ENCODE measurements at regions not wholly inside any gene's neighbourhood (a gene's known extent, or its start where the extent isn't known, plus 50 kb on each side); places are given as distances from the start of the nearest gene placed in this dataset.
"Not testable (repeated sequence)": the region's sequence is repeated elsewhere in the genome, so short reads cannot be mapped to it uniquely, and the experiment has no call there.

DNA sequence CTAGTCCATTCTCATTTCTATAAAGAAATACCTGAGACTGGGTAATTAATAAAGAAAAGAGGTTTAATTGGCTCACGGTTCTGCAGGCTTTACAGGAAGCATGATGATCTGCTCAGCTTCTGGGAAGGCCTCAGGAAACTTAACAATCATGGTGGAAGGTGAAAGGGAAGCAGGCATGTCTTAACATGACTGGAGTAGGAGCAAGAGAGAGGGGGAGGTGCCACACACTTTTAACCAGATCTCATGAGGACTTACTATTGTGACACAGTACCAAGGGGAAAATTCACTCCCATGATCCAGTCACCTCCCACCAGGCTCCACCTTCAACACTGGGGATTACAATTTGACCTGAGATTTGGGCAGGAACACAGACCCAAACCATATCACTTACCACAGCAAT lies 310.1 kb downstream of the SH3GL2 start:
- ATAC-seq; H3K4me1 ChIP-seq (replicated peaks in 1 of 2; ENCODE audit: control insufficient read depth in 2 of 2, insufficient read depth in 2 of 2, low read length in 2 of 2); FAIRE-seq; H3K27me3 ChIP-seq (ENCODE audit: control insufficient read depth in 2 of 2, insufficient read depth in 2 of 2, low read length in 2 of 2); H3K4me3 ChIP-seq; in situ Hi-C loops (cut with MboI); H3K36me3 ChIP-seq (ENCODE audit: control insufficient read depth, insufficient read depth, low read length); H4K20me1 ChIP-seq (replicated peaks; ENCODE audit: control insufficient read depth, insufficient read depth, low read length); H3K79me2 ChIP-seq (ENCODE audit: control insufficient read depth, insufficient read depth, low read length); POLR2A ChIA-PET; H3K4me2 ChIP-seq (ENCODE audit: insufficient read depth, low read length); H3K27ac ChIP-seq (ENCODE audit: extremely low read depth, low read depth, low read length); CTCF ChIA-PET (ENCODE audit: low intra/inter-chr PET ratio); H2AFZ ChIP-seq (ENCODE audit: low read depth, low read length); H3K9me3 ChIP-seq (replicated peaks; ENCODE audit: control insufficient read depth, insufficient read depth, low read depth, low read length); intact Hi-C loops (cut with micrococcal nuclease); BruUV-seq (replicated peaks); DNase-seq (ENCODE audit: extremely low read depth in 1 of 4, low spot score in 3 of 4); H3K9ac ChIP-seq (ENCODE audit: insufficient read depth in 1 of 2, low read depth in 2 of 2, low read length in 2 of 2); H3K9me1 ChIP-seq (ENCODE audit: control insufficient read depth, insufficient read depth, low read length): not testable (repeated sequence)
- WGBS (ENCODE audit: insufficient coverage, low coverage, missing lambda C conversion rate), result no CpG with 5 or more reads among the region's 1 CpG

DNA sequence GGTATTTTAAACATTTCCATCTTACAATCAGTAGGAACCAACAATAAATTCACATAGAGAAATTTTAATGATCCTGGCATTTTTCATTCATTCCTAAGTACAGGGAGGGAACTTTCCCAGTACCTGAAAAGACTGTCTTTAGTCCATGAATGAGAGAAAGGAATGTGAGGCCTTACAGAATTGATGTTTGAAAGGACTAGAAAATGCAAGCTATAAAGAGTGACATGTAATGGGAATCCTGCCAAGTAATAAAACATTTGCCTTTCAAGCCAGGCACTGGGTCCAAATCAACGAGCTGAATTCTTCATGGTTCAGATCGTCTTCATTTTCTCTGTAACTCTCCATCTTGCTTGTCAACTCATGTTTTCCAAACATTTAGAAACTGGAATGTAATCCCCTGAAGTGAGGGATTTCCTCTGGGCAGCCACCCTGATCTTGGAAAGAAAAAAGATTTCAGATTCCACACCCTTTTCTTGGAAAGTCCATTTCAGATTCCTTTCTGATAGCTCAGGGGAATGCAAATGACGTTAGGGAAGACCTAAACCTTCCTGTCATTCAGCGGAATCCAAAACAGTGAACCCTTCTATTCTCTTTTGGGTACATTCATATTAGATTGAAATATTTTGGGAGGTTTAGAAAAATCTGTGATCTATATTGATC lies 315.8 kb downstream of the SH3GL2 start:
- Histone ChIP-seq H3K27ac (ENCODE audit: extremely low read depth, low read depth, low read length) (no peak overlapping the region), H3K36me3 (ENCODE audit: control insufficient read depth, insufficient read depth, low read length) (no peaks in the 10 kb centered on the region), H3K79me2 (ENCODE audit: control insufficient read depth, insufficient read depth, low read length) (no peaks in the 10 kb centered on the region), H3K9me3 (replicated peaks; ENCODE audit: control insufficient read depth, insufficient read depth, low read depth, low read length) (no peaks in the 10 kb centered on the region), H2AFZ (ENCODE audit: low read depth, low read length) (no peak overlapping the region), H3K27me3 (ENCODE audit: control insufficient read depth in 2 of 2, insufficient read depth in 2 of 2, low read length in 2 of 2) (no peaks in the 10 kb centered on the region), H3K9me1 (ENCODE audit: control insufficient read depth, insufficient read depth, low read length) (no peaks in the 10 kb centered on the region), H3K4me1 (replicated peaks in 1 of 2; ENCODE audit: control insufficient read depth in 2 of 2, insufficient read depth in 2 of 2, low read length in 2 of 2) (no peaks in the 10 kb centered on the region), H3K9ac (ENCODE audit: insufficient read depth in 1 of 2, low read depth in 2 of 2, low read length in 2 of 2) (no peak overlapping the region), H3K4me2 (ENCODE audit: insufficient read depth, low read length) (no peak overlapping the region), H4K20me1 (replicated peaks; ENCODE audit: control insufficient read depth, insufficient read depth, low read length) (no peaks in the 10 kb centered on the region), H3K4me3 (no peak overlapping the region)
- DNase-seq (ENCODE audit: extremely low read depth in 1 of 4, low spot score in 3 of 4) (no peak), ATAC-seq (no peak), FAIRE-seq (no peak)
- no TSS peak for BruUV-seq (replicated peaks)
- in situ Hi-C loops (cut with MboI) (no loop called here), intact Hi-C loops (cut with micrococcal nuclease) (no loop called here)
- CTCF ChIA-PET (ENCODE audit: low intra/inter-chr PET ratio), result no interaction called here
- WGBS (ENCODE audit: insufficient coverage, low coverage, missing lambda C conversion rate), result 0% methylated on average over 4 of the region's 4 CpGs
- TF ChIP-seq DPF2 (IDR thresholded peaks at IDR 0.05) (no peak), ZNF217 (CRISPR knock-in tag; IDR thresholded peaks at IDR 0.05) (no peak), TBL1XR1 (IDR thresholded peaks at IDR 0.05; ENCODE audit: low read length in 2 of 2) (no peak)
- TF ChIP-seq, protein P1, sequence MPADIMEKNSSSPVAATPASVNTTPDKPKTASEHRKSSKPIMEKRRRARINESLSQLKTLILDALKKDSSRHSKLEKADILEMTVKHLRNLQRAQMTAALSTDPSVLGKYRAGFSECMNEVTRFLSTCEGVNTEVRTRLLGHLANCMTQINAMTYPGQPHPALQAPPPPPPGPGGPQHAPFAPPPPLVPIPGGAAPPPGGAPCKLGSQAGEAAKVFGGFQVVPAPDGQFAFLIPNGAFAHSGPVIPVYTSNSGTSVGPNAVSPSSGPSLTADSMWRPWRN (IDR thresholded peaks at IDR 0.05; ENCODE audit: low read depth), result no peak
- POLR2A ChIA-PET, result no interaction called here

Data from K562 (cell line).